ENCODE measurements at regions not wholly inside any gene's neighbourhood (a gene's known extent, or its start where the extent isn't known, plus 50 kb on each side); places are given as distances from the start of the nearest gene placed in this dataset.
A peak's percentile ranks its signal among the peaks of the same experiment; 100 is the strongest.

GRCh38 chr2:240293557-240294461, 141.7 kb upstream of the GPC1 start:
- Histone ChIP-seq H3K4ac (ENCODE audit: low read depth, low read length) (no peak overlapping the region), H4K20me1 (ENCODE audit: insufficient read depth, low read length) (no peaks in the 10 kb centered on the region), H3K56ac (ENCODE audit: extremely low read depth, insufficient read depth, low read length) (no peak overlapping the region), H2BK20ac (ENCODE audit: low read depth, low read length) (no peak overlapping the region), H3K18ac (ENCODE audit: low read depth, low read length) (no peak overlapping the region), H3K14ac (replicated peaks; ENCODE audit: low read depth, low read length) (no peak overlapping the region), H2AFZ (replicated peaks; ENCODE audit: low read length, poor library complexity) (peak overlapping the region; percentile 37), H2BK120ac (ENCODE audit: low read depth, low read length) (no peak overlapping the region), H4K5ac (ENCODE audit: low read depth, low read length) (no peak overlapping the region), H3K9ac (ENCODE audit: low read depth, low read length) (no peak overlapping the region), H3K27me3 (ENCODE audit: control insufficient read depth, insufficient read depth, low read length) (peaks cover 28% of the 10 kb centered on the region; the same call in 1 of the 2 replicates), H2BK5ac (ENCODE audit: low read depth, low read length, poor library complexity, severe bottlenecking) (no peak overlapping the region), H3K4me2 (ENCODE audit: low read depth, low read length) (no peak overlapping the region), H2BK15ac (ENCODE audit: low read depth, low read length) (no peak overlapping the region), H3K79me1 (ENCODE audit: low read depth in 1 of 2, low read length in 2 of 2) (no peaks in the 10 kb centered on the region), H2AK5ac (ENCODE audit: low read depth, low read length) (no peak overlapping the region), H3K9me1 (ENCODE audit: insufficient read depth, low read length) (no peaks in the 10 kb centered on the region; the same call in 1 of the 2 replicates), H3K9me3 (ENCODE audit: control insufficient read depth, insufficient read depth, low read length) (no peaks in the 10 kb centered on the region), H3K4me1 (ENCODE audit: control insufficient read depth, insufficient read depth, low read length) (no peaks in the 10 kb centered on the region), H4K91ac (ENCODE audit: insufficient read depth, low read depth, low read length) (no peak overlapping the region), H3K27ac (ENCODE audit: insufficient read depth, low read length) (no peak overlapping the region), H4K8ac (ENCODE audit: low read depth in 2 of 2, low read length in 2 of 2) (no peak overlapping the region), H3K23ac (ENCODE audit: low read depth, low read length) (no peak overlapping the region), H3K4me3 (ENCODE audit: insufficient read depth, low read depth, low read length) (no peak overlapping the region), H2AK9ac (replicated peaks; ENCODE audit: low read depth, low read length, poor library complexity) (no peak overlapping the region), H3K36me3 (ENCODE audit: control insufficient read depth, insufficient read depth, low read length) (no peaks in the 10 kb centered on the region)
- dilution Hi-C loops (cut with HindIII; ENCODE audit: low sequenced_read_pairs, unreplicated experiment) (no loop called here), intact Hi-C loops (cut with micrococcal nuclease) (no loop called here), in situ Hi-C loops (cut with MboI; ENCODE audit: low sequenced_read_pairs) (no loop called here)
- ChIA-PET CTCF (no interaction called here), POLR2A (ENCODE audit: unreplicated experiment) (no interaction called here)
- BruUV-seq (replicated peaks) = no TSS peak
- no peak for TF ChIP-seq MAFK (IDR thresholded peaks at IDR 0.05; ENCODE audit: low read depth, low read length)
- WGBS, 2 experiments (ENCODE audit: extremely low coverage in 2 of 2, insufficient read length in 1 of 2) = 54% methylated on average over 7 of the region's 24 CpGs; no CpG with 5 or more reads in 1 of the 2 experiments
- DNase-seq = peak; percentile 6
- ATAC-seq (ENCODE audit: low read depth) = no peak

All from IMR-90 (cell line).